Lung (tissue), 11 donors: ENCODE measurements at regions not wholly inside any gene's neighbourhood (a gene's known extent, or its start where the extent isn't known, plus 50 kb on each side); places are given as distances from the start of the nearest gene placed in this dataset.

Experiments used
- ATAC-seq: fragments of 200-7000 bp; cut with Tn5 transposase; one replicate; pipeline ENCODE4 v1.9.1; 2020; ENCODE audit warnings: moderate number of reproducible peaks; ENCODE audit not compliant: insufficient read depth, low FRiP score
- DNase-seq, 3 donors: peaks; one replicate each; pipeline ENCODE4 v3.0.0-alpha.2; 2013 to 2017
- H3K27ac ChIP-seq, 2 donors: one replicate each; pipeline ENCODE4 v1.5.1; 2013; ENCODE audit warnings: mild to moderate bottlenecking in 2 of 2, moderate library complexity in 2 of 2, control low read depth in 1 of 2, inconsistent platforms in 1 of 2, low read depth in 1 of 2, low read length in 1 of 2
- H3K27me3 ChIP-seq, 3 donors: one replicate each; pipeline ENCODE4 v1.5.1; 2013; ENCODE audit warnings: low read length in 2 of 3; ENCODE audit not compliant: control insufficient read depth in 3 of 3, insufficient read depth in 3 of 3
- H3K36me3 ChIP-seq, 4 donors: one replicate each; pipeline ENCODE4 v1.5.1; 2013; ENCODE audit warnings: low read length in 4 of 4, mild to moderate bottlenecking in 1 of 4, moderate library complexity in 1 of 4; ENCODE audit not compliant: control insufficient read depth in 4 of 4, insufficient read depth in 4 of 4
- H3K4me1 ChIP-seq, 5 donors: one replicate each; pipeline ENCODE4 v1.5.1; 2013; ENCODE audit warnings: low read length in 5 of 5, mild to moderate bottlenecking in 2 of 5, moderate library complexity in 1 of 5; ENCODE audit not compliant: control insufficient read depth in 5 of 5, insufficient read depth in 5 of 5
- H3K4me3 ChIP-seq: one replicate; pipeline ENCODE4 v1.5.1; 2013; ENCODE audit warnings: mild to moderate bottlenecking, control low read depth, moderate library complexity
- H3K9ac ChIP-seq, 2 donors: one replicate each; pipeline ENCODE4 v1.5.1; 2013; ENCODE audit warnings: low read length in 2 of 2, control low read depth in 1 of 2; ENCODE audit not compliant: insufficient read depth in 1 of 2
- H3K9me3 ChIP-seq, 4 donors: one replicate each; pipeline ENCODE4 v1.5.1; 2013; ENCODE audit warnings: low read length in 3 of 4, mild to moderate bottlenecking in 1 of 4, moderate library complexity in 1 of 4; ENCODE audit not compliant: control insufficient read depth in 4 of 4, insufficient read depth in 3 of 4
- CTCF ChIP-seq: IDR thresholded peaks from 2 replicates; pipeline ENCODE4 v1.5.1; 2012; ENCODE audit warnings: mild to moderate bottlenecking; ENCODE audit errors: control extremely low read depth, extremely low read depth
- WGBS, 2 donors: extraction: QIAGEN DNeasy Blood & Tissue Kit; methylation state at CpG; one replicate each; pipeline ENCODE4 v1.1.7; 2013; 5-methylcytosine and 5-hydroxymethylcytosine counted together
- donor health status: control.
- donor health status: control.
- donor health status: Bipolar disorder and iron deficiency.
- donor health status: healthy.
- donor health status: DM: yes; HTN: yes; CAD: no.

GRCh38 chr11:109756521-109756920 lies 334.5 kb downstream of the C11orf87 start:
- H3K27ac ChIP-seq: no peak overlapping the region
- DNase-seq: no peak
- no peaks in the 10 kb centered on the region for H3K4me1 ChIP-seq
- H3K9ac ChIP-seq: no peak overlapping the region
- no peaks in the 10 kb centered on the region for H3K9me3 ChIP-seq
- WGBS, 2 donors: 98% methylated on average over 1 of the region's 1 CpG
- no peaks in the 10 kb centered on the region for H3K27me3 ChIP-seq
- no peaks in the 10 kb centered on the region for H3K36me3 ChIP-seq
- no peak overlapping the region for H3K4me3 ChIP-seq
- ATAC-seq: no peak
- TF ChIP-seq CTCF: no peak

- Histone ChIP-seq H3K27me3 (no peaks in the 10 kb centered on the region), H3K9me3 (no peaks in the 10 kb centered on the region), H3K27ac (no peak overlapping the region), H3K9ac (no peak overlapping the region), H3K4me3 (no peak overlapping the region), H3K4me1 (no peaks in the 10 kb centered on the region), H3K36me3 (no peaks in the 10 kb centered on the region)
- ATAC-seq (no peak), DNase-seq (no peak)
- WGBS, 2 donors: 90 to 92% methylated on average over 3 of the region's 3 CpGs
- no peak for TF ChIP-seq CTCF
Observed at GRCh38 chr11:109756951-109757350, 335.0 kb downstream of the C11orf87 start.

GRCh38 chr11:109762546-109762945 lies 330.6 kb upstream of the ZC3H12C start:
- Histone ChIP-seq H3K27ac (no peak overlapping the region), H3K4me3 (no peak overlapping the region), H3K4me1 (no peaks in the 10 kb centered on the region), H3K27me3 (no peaks in the 10 kb centered on the region), H3K9ac (no peak overlapping the region), H3K36me3 (no peaks in the 10 kb centered on the region), H3K9me3 (no peaks in the 10 kb centered on the region)
- ATAC-seq: no peak
- no peak for DNase-seq
- TF ChIP-seq CTCF: no peak
- WGBS, 2 donors: 71 to 81% methylated on average over 3 of the region's 3 CpGs

GRCh38 chr11:109765709-109766311 lies 327.4 kb upstream of the ZC3H12C start:
- H3K27me3 ChIP-seq: no peaks in the 10 kb centered on the region
- no peak overlapping the region for H3K4me3 ChIP-seq
- TF ChIP-seq CTCF: no peak
- H3K9me3 ChIP-seq: peaks cover 0 to 2% (median 0%) of the 10 kb centered on the region in 4 donors
- no peaks in the 10 kb centered on the region for H3K4me1 ChIP-seq
- ATAC-seq (no peak), DNase-seq (no peak)
- WGBS, 2 donors: 91 to 93% methylated on average over 5 of the region's 5 CpGs
- H3K9ac ChIP-seq: no peak overlapping the region
- H3K27ac ChIP-seq: no peak overlapping the region
- no peaks in the 10 kb centered on the region for H3K36me3 ChIP-seq
